K562 (cell line): ENCODE measurements at regions not wholly inside any gene's neighbourhood (a gene's known extent, or its start where the extent isn't known, plus 50 kb on each side); places are given as distances from the start of the nearest gene placed in this dataset.

Experiments
- ATAC-seq: fragments of 200-7000 bp; cut with Tn5 transposase; 3 replicates; pipeline ENCODE4 v1.9.1; 2020; ENCODE audit warnings: moderate library complexity
- BruUV-seq: library from RNA; stranded (reverse); fragments of 400-500 nt; replicated peaks from 2 replicates; lab custom pipeline; 2021; lab: Mats Ljungman, UMichigan
- CTCF ChIA-PET: fragments of 300-600 bp; formaldehyde crosslinking; extraction: SDS; loops from one replicate; lab custom pipeline; 2021; ENCODE audit warnings: low intra/inter-chr PET ratio; lab: Yijun Ruan, JAX
- POLR2A ChIA-PET: fragments of 300-600, 350-650 bp; sonication (Branson Sonifier 250); formaldehyde crosslinking; extraction: SDS; loops from one replicate; lab custom pipeline; 2021; ENCODE audit warnings: antibody characterized with exemption, inconsistent platforms; lab: Yijun Ruan, JAX
- DNase-seq, 4 experiments: peaks; one replicate each; pipeline versions ENCODE4 v3.0.0 to v3.0.0-alpha.2; 2011 to 2018; ENCODE audit warnings: low spot score in 3 of 4, mixed read lengths in 3 of 4; ENCODE audit errors: extremely low read depth in 1 of 4
- FAIRE-seq: peaks from 2 replicates; lab custom pipeline; 2011; peaks lifted over from hg19 to GRCh38; lab: Jason Lieb, UNC
- H2AFZ ChIP-seq: 2 replicates; pipeline ENCODE4 v1.6.0; 2011; ENCODE audit warnings: low read depth, low read length, control low read depth, inconsistent platforms
- H3K27ac ChIP-seq: fragments of 200-600 bp; 3 replicates; pipeline ENCODE4 v1.8.0; 2011; ENCODE audit warnings: low read depth, mild to moderate bottlenecking, control low read depth, inconsistent platforms, low read length, moderate library complexity, mixed read lengths; ENCODE audit errors: extremely low read depth
- H3K27me3 ChIP-seq, 2 experiments: fragments of 300-600 bp in 1 of 2; 2 replicates in 1 of 2; 3 replicates in 1 of 2; pipeline versions ENCODE4 v1.6.0 to v1.8.0; 2011; ENCODE audit warnings: inconsistent platforms in 2 of 2, low read length in 2 of 2, mild to moderate bottlenecking in 1 of 2, mixed read lengths in 1 of 2, moderate library complexity in 1 of 2; ENCODE audit not compliant: control insufficient read depth in 2 of 2, insufficient read depth in 2 of 2
- H3K36me3 ChIP-seq: fragments of 300-600 bp; 3 replicates; pipeline ENCODE4 v1.8.0; 2011; ENCODE audit warnings: mild to moderate bottlenecking, low read length, inconsistent platforms; ENCODE audit not compliant: control insufficient read depth, insufficient read depth
- H3K4me1 ChIP-seq, 2 experiments: fragments of 200-600 bp in 1 of 2; replicated peaks in 1 of 2; 2 replicates in 1 of 2; 3 replicates in 1 of 2; pipeline versions ENCODE4 v1.5.1 to v1.8.0; 2011; ENCODE audit warnings: inconsistent platforms in 2 of 2, low read length in 2 of 2, mild to moderate bottlenecking in 1 of 2, mixed read lengths in 1 of 2, moderate library complexity in 1 of 2; ENCODE audit not compliant: control insufficient read depth in 2 of 2, insufficient read depth in 2 of 2
- H3K4me2 ChIP-seq: 2 replicates; pipeline ENCODE4 v1.6.1; 2011; ENCODE audit warnings: low read length, control low read depth, inconsistent platforms, mixed read lengths; ENCODE audit not compliant: insufficient read depth
- H3K4me3 ChIP-seq: fragments of 200-600 bp; sonication (generic), shearing (Covaris generic); 2 replicates; pipeline ENCODE4 v1.5.1; 2016; ENCODE audit warnings: control low read depth, inconsistent platforms
- H3K79me2 ChIP-seq: fragments of 200-600 bp; 3 replicates; pipeline ENCODE4 v1.8.0; 2011; ENCODE audit warnings: low read length, inconsistent platforms; ENCODE audit not compliant: control insufficient read depth, insufficient read depth
- H3K9ac ChIP-seq, 2 experiments: 2 replicates each; pipeline versions ENCODE4 v1.6.0 to v1.6.1; 2011; ENCODE audit warnings: low read depth in 2 of 2, low read length in 2 of 2, control low read depth in 1 of 2, inconsistent platforms in 1 of 2, mild to moderate bottlenecking in 1 of 2, mixed read lengths in 1 of 2; ENCODE audit not compliant: insufficient read depth in 1 of 2
- H3K9me1 ChIP-seq: one replicate; pipeline ENCODE4 v1.6.0; 2011; ENCODE audit warnings: inconsistent platforms, mild to moderate bottlenecking, low read length, moderate library complexity; ENCODE audit not compliant: control insufficient read depth, insufficient read depth
- H3K9me3 ChIP-seq: replicated peaks from 2 replicates; pipeline ENCODE4 v1.5.1; 2011; ENCODE audit warnings: low read depth, low read length, inconsistent platforms; ENCODE audit not compliant: control insufficient read depth, insufficient read depth
- H4K20me1 ChIP-seq: replicated peaks from 2 replicates; pipeline ENCODE4 v1.6.1; 2011; ENCODE audit warnings: low read length, inconsistent platforms, mixed read lengths; ENCODE audit not compliant: control insufficient read depth, insufficient read depth
- CGGBP1 ChIP-seq: fragments of 250-450 bp; sonication (Bioruptor Pico); IDR thresholded peaks from 2 replicates; pipeline ENCODE4 v1.9.0; 2021; ENCODE audit warnings: mild to moderate bottlenecking
- E2F5 ChIP-seq: sonication (generic); formaldehyde crosslinking; IDR thresholded peaks from 2 replicates; pipeline ENCODE4 v1.8.0; 2022; ENCODE audit warnings: mild to moderate bottlenecking, missing genetic modification reagents
- EHMT2 ChIP-seq: fragments of 450-650 bp; IDR thresholded peaks from 2 replicates; pipeline ENCODE4 v1.6.1; 2018; ENCODE audit warnings: antibody characterized with exemption
- EP400 ChIP-seq: fragments of 450-650 bp; IDR thresholded peaks from 2 replicates; pipeline ENCODE4 v1.6.1; 2017; ENCODE audit warnings: antibody characterized with exemption, mild to moderate bottlenecking, moderate library complexity
- HNRNPL ChIP-seq: fragments of 200-400 bp; formaldehyde crosslinking; IDR thresholded peaks from 2 replicates; pipeline ENCODE4 v1.6.1; 2017; ENCODE audit warnings: low read depth, mild to moderate bottlenecking, low read length
- HNRNPUL1 ChIP-seq: fragments of 200-400 bp; formaldehyde crosslinking; IDR thresholded peaks from 2 replicates; pipeline ENCODE4 v1.6.1; 2017; ENCODE audit warnings: low read length
- NUFIP1 ChIP-seq: fragments of 450-650 bp; IDR thresholded peaks from 2 replicates; pipeline ENCODE4 v1.6.1; 2018; ENCODE audit not compliant: partially characterized antibody
- PHF20 ChIP-seq: fragments of 450-650 bp; IDR thresholded peaks from 2 replicates; pipeline ENCODE4 v1.6.1; 2018; ENCODE audit not compliant: partially characterized antibody
- POLR3G ChIP-seq: IDR thresholded peaks from 2 replicates; pipeline ENCODE4 v1.6.1; 2011; ENCODE audit not compliant: insufficient read length, insufficient replicate concordance; ENCODE audit errors: extremely low read depth
- RBM25 ChIP-seq: fragments of 200-400 bp; formaldehyde crosslinking; IDR thresholded peaks from 2 replicates; pipeline ENCODE4 v1.6.1; 2018; ENCODE audit warnings: low read length, low read depth, moderate library complexity; ENCODE audit not compliant: severe bottlenecking
- STAG1 ChIP-seq: sonication (generic); formaldehyde crosslinking; IDR thresholded peaks from 2 replicates; pipeline ENCODE4 v1.5.0; 2020; ENCODE audit warnings: missing genetic modification reagents, borderline replicate concordance
- TGIF2 ChIP-seq: sonication (generic); formaldehyde crosslinking; IDR thresholded peaks from 2 replicates; pipeline ENCODE4 v1.8.1; 2022; ENCODE audit warnings: mild to moderate bottlenecking, missing genetic modification reagents, moderate library complexity
- YY1 ChIP-seq, 3 experiments: IDR thresholded peaks; 2 replicates each; pipeline ENCODE4 v1.6.1; 2011; ENCODE audit warnings: low read length in 2 of 3, mild to moderate bottlenecking in 2 of 3, moderate library complexity in 2 of 3, borderline replicate concordance in 1 of 3, control low read depth in 1 of 3, low read depth in 1 of 3; ENCODE audit not compliant: insufficient read depth in 3 of 3, insufficient replicate concordance in 2 of 3, control insufficient read depth in 1 of 3, insufficient read length in 1 of 3; ENCODE audit errors: extremely low read depth in 1 of 3
- ZBTB17 ChIP-seq: fragments of 450-650 bp; formaldehyde crosslinking; IDR thresholded peaks from 2 replicates; pipeline ENCODE4 v1.4.0; 2020; ENCODE audit warnings: mild to moderate bottlenecking
- ZBTB49 ChIP-seq: sonication (generic); formaldehyde crosslinking; IDR thresholded peaks from 2 replicates; pipeline ENCODE4 v1.8.0; 2022; ENCODE audit warnings: missing genetic modification reagents, mild to moderate bottlenecking, borderline replicate concordance
- ZNF232 ChIP-seq: sonication (generic); formaldehyde crosslinking; IDR thresholded peaks from 2 replicates; pipeline ENCODE4 v1.8.0; 2022; ENCODE audit warnings: mild to moderate bottlenecking, missing genetic modification reagents
- ZNF274 ChIP-seq: IDR thresholded peaks from 2 replicates; pipeline ENCODE4 v1.6.1; 2011; ENCODE audit warnings: low read depth, mild to moderate bottlenecking, low read length, moderate library complexity, borderline replicate concordance
- ZNF277 ChIP-seq: fragments of 250-450 bp; sonication (Bioruptor Pico); IDR thresholded peaks from 2 replicates; pipeline ENCODE4 v1.8.0; 2022; ENCODE audit warnings: inconsistent platforms, mild to moderate bottlenecking, moderate library complexity, borderline replicate concordance
- ZNF507 ChIP-seq: conservative IDR thresholded peaks from 2 replicates; pipeline ENCODE4 v1.6.1; 2017; ENCODE audit warnings: missing genetic modification characterization, missing compliant biosample characterization
- WGBS: fragments of 100-300 bp; shearing (Covaris generic); methylation state at CpG from one replicate; pipeline ENCODE4 v1.1.6; 2016; ENCODE audit warnings: low coverage, mixed read lengths; ENCODE audit not compliant: insufficient coverage; ENCODE audit errors: missing lambda C conversion rate; 5-methylcytosine and 5-hydroxymethylcytosine counted together
- in situ Hi-C: fragments of 300-500 bp; cut with MboI; formaldehyde crosslinking; loops from 4 replicates; pipeline ENCODE4 v1.15.0; 2018; ENCODE audit warnings: inconsistent platforms, mixed read lengths
- intact Hi-C: fragments of 100-400 bp; cut with micrococcal nuclease; formaldehyde crosslinking; loops from 2 replicates; pipeline ENCODE4 v1.14.2; 2022

- H3K27me3 ChIP-seq, result no peaks in the 10 kb centered on the region
- no peaks in the 10 kb centered on the region for H3K79me2 ChIP-seq
- FAIRE-seq, result no peak
- H3K4me3 ChIP-seq, result no peak overlapping the region
- peaks cover 3% of the 10 kb centered on the region for H3K9me3 ChIP-seq
- no peak for ATAC-seq
- H3K4me2 ChIP-seq, result no peak overlapping the region
- no peak for DNase-seq
- H3K9me1 ChIP-seq, result no peaks in the 10 kb centered on the region
- H3K36me3 ChIP-seq, result no peaks in the 10 kb centered on the region
- H2AFZ ChIP-seq, result no peak overlapping the region
- H3K9ac ChIP-seq, result no peak overlapping the region
- CTCF ChIA-PET, result no interaction called here
- in situ Hi-C loops, result no loop called here
- H3K27ac ChIP-seq, result no peak overlapping the region
- peaks cover 3 to 4% of the 10 kb centered on the region in 2 experiments; a peak in 3 of 5 replicates for H3K4me1 ChIP-seq
- intact Hi-C loops, result no loop called here
- no peaks in the 10 kb centered on the region for H4K20me1 ChIP-seq
- BruUV-seq, result no TSS peak
- POLR2A ChIA-PET, result no interaction called here
- WGBS, result 13% methylated on average over 3 of the region's 3 CpGs
- no peak for TF ChIP-seq EHMT2
- no peak for TF ChIP-seq CGGBP1 (CRISPR knock-in tag)
- TF ChIP-seq PHF20, result no peak
- TF ChIP-seq ZNF277 (CRISPR knock-in tag), result no peak
- TF ChIP-seq TGIF2 (CRISPR knock-in tag), result no peak
- TF ChIP-seq ZNF507 (tag), result no peak
- no peak for TF ChIP-seq EP400
- TF ChIP-seq E2F5 (CRISPR knock-in tag), result no peak
- no peak for TF ChIP-seq ZNF232 (CRISPR knock-in tag)
- TF ChIP-seq ZBTB17 (CRISPR knock-in tag), result no peak
- TF ChIP-seq HNRNPUL1, result no peak
- TF ChIP-seq STAG1, result no peak
- TF ChIP-seq POLR3G, result no peak
- no peak for TF ChIP-seq NUFIP1
- TF ChIP-seq ZBTB49 (CRISPR knock-in tag), result no peak
- TF ChIP-seq ZNF274, result no peak
- TF ChIP-seq RBM25, result no peak
- TF ChIP-seq YY1 (IDR thresholded peaks at IDR 0.05; ENCODE audit: borderline replicate concordance in 1 of 3, control insufficient read depth in 1 of 3, extremely low read depth in 1 of 3, insufficient read depth in 3 of 3, insufficient read length in 1 of 3, insufficient replicate concordance in 2 of 3, low read depth in 1 of 3, low read length in 2 of 3), result no peak
- no peak for TF ChIP-seq HNRNPL
Measured at GRCh38 chr5:154663424-154663823, 91.8 kb upstream of the LARP1 start.
